T-helper 9 cell (primary cell): ENCODE measurements at regions not wholly inside any gene's neighbourhood (a gene's known extent, or its start where the extent isn't known, plus 50 kb on each side); places are given as distances from the start of the nearest gene placed in this dataset.

Experiments used
- DNase-seq: peaks from one replicate; pipeline ENCODE4 v3.0.0-alpha.2; 2020

- no peak for DNase-seq
These were observed 192.1 kb upstream of the MKI67 start for GRCh38 chr10:128318366-128318765.

GRCh38 chr10:128318913-128319312 lies 192.7 kb upstream of the MKI67 start:
- no peak for DNase-seq

GRCh38 chr10:128322106-128322505 lies 195.9 kb upstream of the MKI67 start:
- no peak for DNase-seq

GRCh38 chr10:128322950-128323349 lies 196.7 kb upstream of the MKI67 start:
- DNase-seq: no peak

GRCh38 chr10:128324058-128324827 lies 198.0 kb upstream of the MKI67 start:
- DNase-seq: no peak

- DNase-seq: no peak
These were observed 199.6 kb upstream of the MKI67 start for GRCh38 chr10:128325788-128326187.

GRCh38 chr10:128326251-128326650 lies 200.0 kb upstream of the MKI67 start:
- no peak for DNase-seq

GRCh38 chr10:128326851-128327250 lies 200.6 kb upstream of the MKI67 start:
- no peak for DNase-seq

- DNase-seq: no peak
These were observed 210.2 kb upstream of the MKI67 start for GRCh38 chr10:128336401-128336800.

- no peak for DNase-seq
These were observed 211.7 kb upstream of the MKI67 start for GRCh38 chr10:128337860-128338378.

GRCh38 chr10:128338951-128339350 lies 212.7 kb upstream of the MKI67 start:
- DNase-seq: no peak

GRCh38 chr10:128339753-128340152 lies 213.5 kb upstream of the MKI67 start:
- no peak for DNase-seq

GRCh38 chr10:128345353-128345752 lies 219.1 kb upstream of the MKI67 start:
- DNase-seq: no peak

- DNase-seq: no peak
These were observed 234.6 kb upstream of the MKI67 start for GRCh38 chr10:128360783-128361182.

- DNase-seq: no peak
These were observed 235.3 kb upstream of the MKI67 start for GRCh38 chr10:128361487-128361886.

GRCh38 chr10:128362514-128362913 lies 236.3 kb upstream of the MKI67 start:
- no peak for DNase-seq

GRCh38 chr10:128364631-128365030 lies 238.4 kb upstream of the MKI67 start:
- DNase-seq: no peak

- no peak for DNase-seq
These were observed 239.0 kb upstream of the MKI67 start for GRCh38 chr10:128365156-128365725.

GRCh38 chr10:128367807-128368206 lies 241.6 kb upstream of the MKI67 start:
- DNase-seq: no peak

- no peak for DNase-seq
These were observed 243.0 kb upstream of the MKI67 start for GRCh38 chr10:128369101-128369650.

GRCh38 chr10:128373071-128373749 lies 247.0 kb upstream of the MKI67 start:
- no peak for DNase-seq

GRCh38 chr10:128373831-128374230 lies 247.6 kb upstream of the MKI67 start:
- no peak for DNase-seq

- no peak for DNase-seq
These were observed 248.9 kb upstream of the MKI67 start for GRCh38 chr10:128375171-128375570.
